ENCODE measurements at regions not wholly inside any gene's neighbourhood (a gene's known extent, or its start where the extent isn't known, plus 50 kb on each side); places are given as distances from the start of the nearest gene placed in this dataset.

DNA sequence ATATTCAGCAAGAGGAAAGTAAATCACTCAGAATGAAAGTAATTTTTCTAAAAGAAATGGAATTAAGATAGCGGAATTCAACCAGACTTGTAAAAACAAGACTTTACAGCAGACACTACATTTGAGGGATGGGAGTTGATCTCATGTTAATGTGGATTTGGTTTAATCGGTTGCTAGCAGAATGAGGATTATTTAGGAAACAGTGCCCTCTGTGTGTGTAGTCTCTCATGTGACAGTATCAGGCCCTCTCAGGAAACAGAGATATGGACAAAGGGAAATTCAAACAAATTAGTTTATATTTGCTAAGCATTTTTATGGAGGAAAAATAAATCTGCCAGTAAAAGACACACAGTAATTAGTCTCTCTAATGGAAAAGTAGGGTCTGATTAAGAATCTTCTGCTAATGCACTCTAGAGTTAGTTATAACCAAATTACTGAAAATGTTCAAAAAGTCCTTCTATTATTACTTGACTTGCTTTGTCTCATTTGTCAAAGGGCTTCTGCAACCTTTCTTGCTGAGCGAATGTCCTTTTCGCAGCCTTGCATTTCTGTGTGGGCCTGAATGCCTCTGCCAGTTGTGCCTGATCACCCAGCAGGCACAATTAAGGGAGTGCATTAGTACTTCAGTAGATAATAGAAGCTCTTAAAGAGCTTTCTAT, 1282.3 kb upstream of the TENM3 start:
- no peaks in the 10 kb centered on the region for H4K20me1 ChIP-seq (ENCODE audit: insufficient read depth, low read length)
- CTCF ChIA-PET (ENCODE audit: low intra/inter-chr PET ratio, low total read pairs): no interaction called here
- in situ Hi-C loops (cut with HindIII; ENCODE audit: extremely low pct_ligation_motif_present, low pct_unique_long_range_greater_than_20kb): no loop called here
- no TSS peak for BruUV-seq (replicated peaks)
- H2AFZ ChIP-seq (ENCODE audit: low read length): no peak overlapping the region
- H3K27ac ChIP-seq (ENCODE audit: extremely low read length, insufficient read depth, low read length): no peak overlapping the region
- H3K4me2 ChIP-seq (ENCODE audit: low read depth, low read length): no peak overlapping the region
- H3K9me3 ChIP-seq (ENCODE audit: low read length): no peaks in the 10 kb centered on the region
- ATAC-seq (no peak), FAIRE-seq (no peak), DNase-seq (ENCODE audit: low spot score) (no peak)
- H3K27me3 ChIP-seq (ENCODE audit: control insufficient read depth in 1 of 2, insufficient read depth in 2 of 2, low read length in 2 of 2): no peaks in the 10 kb centered on the region; a peak in 1 of 5 replicates
- no peaks in the 10 kb centered on the region for H3K36me3 ChIP-seq (replicated peaks in 1 of 2; ENCODE audit: control insufficient read depth in 1 of 2, insufficient read depth in 2 of 2, low read length in 2 of 2)
- POLR2A ChIA-PET: no interaction called here
- intact Hi-C loops (cut with micrococcal nuclease; ENCODE audit: unreplicated experiment): loop anchor here (10.0 kb wide), 1 partner anchor 296 kb away; no protein-coding TSS in a partner anchor
- H3K4me3 ChIP-seq (replicated peaks in 1 of 3; ENCODE audit: insufficient read depth in 1 of 3, low read depth in 2 of 3, low read length in 3 of 3): no peak overlapping the region
- WGBS (ENCODE audit: low lambda C conversion rate): 36% methylated on average over 4 of the region's 4 CpGs
- no peaks in the 10 kb centered on the region for H3K4me1 ChIP-seq (ENCODE audit: insufficient read depth, low read length)
- H3K9ac ChIP-seq (ENCODE audit: insufficient read depth, low read depth, low read length): no peak overlapping the region
- H3K79me2 ChIP-seq (ENCODE audit: insufficient read depth, low read length): no peaks in the 10 kb centered on the region
- TF ChIP-seq SRY (CRISPR knock-in tag; IDR thresholded peaks at IDR 0.05): no peak
- TF ChIP-seq MAFK (conservative IDR thresholded peaks at IDR 0.05 in 1 of 2, IDR thresholded peaks at IDR 0.05 in 1 of 2; ENCODE audit: low read length in 2 of 2): no peak
- TF ChIP-seq ZNF792 (CRISPR knock-in tag; IDR thresholded peaks at IDR 0.05): no peak
- TF ChIP-seq, protein P1, sequence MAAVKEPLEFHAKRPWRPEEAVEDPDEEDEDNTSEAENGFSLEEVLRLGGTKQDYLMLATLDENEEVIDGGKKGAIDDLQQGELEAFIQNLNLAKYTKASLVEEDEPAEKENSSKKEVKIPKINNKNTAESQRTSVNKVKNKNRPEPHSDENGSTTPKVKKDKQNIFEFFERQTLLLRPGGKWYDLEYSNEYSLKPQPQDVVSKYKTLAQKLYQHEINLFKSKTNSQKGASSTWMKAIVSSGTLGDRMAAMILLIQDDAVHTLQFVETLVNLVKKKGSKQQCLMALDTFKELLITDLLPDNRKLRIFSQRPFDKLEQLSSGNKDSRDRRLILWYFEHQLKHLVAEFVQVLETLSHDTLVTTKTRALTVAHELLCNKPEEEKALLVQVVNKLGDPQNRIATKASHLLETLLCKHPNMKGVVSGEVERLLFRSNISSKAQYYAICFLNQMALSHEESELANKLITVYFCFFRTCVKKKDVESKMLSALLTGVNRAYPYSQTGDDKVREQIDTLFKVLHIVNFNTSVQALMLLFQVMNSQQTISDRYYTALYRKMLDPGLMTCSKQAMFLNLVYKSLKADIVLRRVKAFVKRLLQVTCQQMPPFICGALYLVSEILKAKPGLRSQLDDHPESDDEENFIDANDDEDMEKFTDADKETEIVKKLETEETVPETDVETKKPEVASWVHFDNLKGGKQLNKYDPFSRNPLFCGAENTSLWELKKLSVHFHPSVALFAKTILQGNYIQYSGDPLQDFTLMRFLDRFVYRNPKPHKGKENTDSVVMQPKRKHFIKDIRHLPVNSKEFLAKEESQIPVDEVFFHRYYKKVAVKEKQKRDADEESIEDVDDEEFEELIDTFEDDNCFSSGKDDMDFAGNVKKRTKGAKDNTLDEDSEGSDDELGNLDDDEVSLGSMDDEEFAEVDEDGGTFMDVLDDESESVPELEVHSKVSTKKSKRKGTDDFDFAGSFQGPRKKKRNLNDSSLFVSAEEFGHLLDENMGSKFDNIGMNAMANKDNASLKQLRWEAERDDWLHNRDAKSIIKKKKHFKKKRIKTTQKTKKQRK (IDR thresholded peaks at IDR 0.05; ENCODE audit: low read length): no peak
- TF ChIP-seq, protein P2, sequence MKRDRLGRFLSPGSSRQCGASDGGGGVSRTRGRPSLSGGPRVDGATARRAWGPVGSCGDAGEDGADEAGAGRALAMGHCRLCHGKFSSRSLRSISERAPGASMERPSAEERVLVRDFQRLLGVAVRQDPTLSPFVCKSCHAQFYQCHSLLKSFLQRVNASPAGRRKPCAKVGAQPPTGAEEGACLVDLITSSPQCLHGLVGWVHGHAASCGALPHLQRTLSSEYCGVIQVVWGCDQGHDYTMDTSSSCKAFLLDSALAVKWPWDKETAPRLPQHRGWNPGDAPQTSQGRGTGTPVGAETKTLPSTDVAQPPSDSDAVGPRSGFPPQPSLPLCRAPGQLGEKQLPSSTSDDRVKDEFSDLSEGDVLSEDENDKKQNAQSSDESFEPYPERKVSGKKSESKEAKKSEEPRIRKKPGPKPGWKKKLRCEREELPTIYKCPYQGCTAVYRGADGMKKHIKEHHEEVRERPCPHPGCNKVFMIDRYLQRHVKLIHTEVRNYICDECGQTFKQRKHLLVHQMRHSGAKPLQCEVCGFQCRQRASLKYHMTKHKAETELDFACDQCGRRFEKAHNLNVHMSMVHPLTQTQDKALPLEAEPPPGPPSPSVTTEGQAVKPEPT (CRISPR knock-in tag; IDR thresholded peaks at IDR 0.05; ENCODE audit: low read depth): no peak
- no peak for TF ChIP-seq ZNF256 (CRISPR knock-in tag; conservative IDR thresholded peaks at IDR 0.05)
- TF ChIP-seq, protein P3, sequence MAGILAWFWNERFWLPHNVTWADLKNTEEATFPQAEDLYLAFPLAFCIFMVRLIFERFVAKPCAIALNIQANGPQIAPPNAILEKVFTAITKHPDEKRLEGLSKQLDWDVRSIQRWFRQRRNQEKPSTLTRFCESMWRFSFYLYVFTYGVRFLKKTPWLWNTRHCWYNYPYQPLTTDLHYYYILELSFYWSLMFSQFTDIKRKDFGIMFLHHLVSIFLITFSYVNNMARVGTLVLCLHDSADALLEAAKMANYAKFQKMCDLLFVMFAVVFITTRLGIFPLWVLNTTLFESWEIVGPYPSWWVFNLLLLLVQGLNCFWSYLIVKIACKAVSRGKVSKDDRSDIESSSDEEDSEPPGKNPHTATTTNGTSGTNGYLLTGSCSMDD (CRISPR knock-in tag; IDR thresholded peaks at IDR 0.05): no peak
- TF ChIP-seq ATF7-NPFF (CRISPR knock-in tag; IDR thresholded peaks at IDR 0.05; ENCODE audit: low read depth): no peak
- TF ChIP-seq HOXD1 (CRISPR knock-in tag; IDR thresholded peaks at IDR 0.05): no peak
- TF ChIP-seq ZNF605 (CRISPR knock-in tag; IDR thresholded peaks at IDR 0.05): no peak
- TF ChIP-seq RBM39 (IDR thresholded peaks at IDR 0.05; ENCODE audit: low read depth, low read length, poor library complexity, severe bottlenecking): no peak
- TF ChIP-seq ZNF232 (CRISPR knock-in tag; IDR thresholded peaks at IDR 0.05; ENCODE audit: borderline replicate concordance): no peak
- no peak for TF ChIP-seq IKZF1 (IDR thresholded peaks at IDR 0.05)
- TF ChIP-seq ZNF747 (CRISPR knock-in tag; IDR thresholded peaks at IDR 0.05; ENCODE audit: borderline replicate concordance): no peak
- TF ChIP-seq MAZ (IDR thresholded peaks at IDR 0.05; ENCODE audit: borderline replicate concordance, low read depth, low read length): no peak
- no peak for TF ChIP-seq MAZ (CRISPR knock-in tag; IDR thresholded peaks at IDR 0.05; ENCODE audit: low read depth)
- TF ChIP-seq, protein P4, sequence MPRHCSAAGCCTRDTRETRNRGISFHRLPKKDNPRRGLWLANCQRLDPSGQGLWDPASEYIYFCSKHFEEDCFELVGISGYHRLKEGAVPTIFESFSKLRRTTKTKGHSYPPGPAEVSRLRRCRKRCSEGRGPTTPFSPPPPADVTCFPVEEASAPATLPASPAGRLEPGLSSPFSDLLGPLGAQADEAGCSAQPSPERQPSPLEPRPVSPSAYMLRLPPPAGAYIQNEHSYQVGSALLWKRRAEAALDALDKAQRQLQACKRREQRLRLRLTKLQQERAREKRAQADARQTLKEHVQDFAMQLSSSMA (CRISPR knock-in tag; IDR thresholded peaks at IDR 0.05): no peak

All from HepG2 (cell line).